GM18867 (cell line): ENCODE measurements at regions not wholly inside any gene's neighbourhood (a gene's known extent, or its start where the extent isn't known, plus 50 kb on each side); places are given as distances from the start of the nearest gene placed in this dataset.

Experiments
- ATAC-seq: cut with Tn5 transposase; IDR thresholded peaks from one replicate; pipeline ENCODE4 v1.9.1; 2021; ENCODE audit warnings: mild to moderate bottlenecking, moderate library complexity; ENCODE audit not compliant: unreplicated experiment

DNA sequence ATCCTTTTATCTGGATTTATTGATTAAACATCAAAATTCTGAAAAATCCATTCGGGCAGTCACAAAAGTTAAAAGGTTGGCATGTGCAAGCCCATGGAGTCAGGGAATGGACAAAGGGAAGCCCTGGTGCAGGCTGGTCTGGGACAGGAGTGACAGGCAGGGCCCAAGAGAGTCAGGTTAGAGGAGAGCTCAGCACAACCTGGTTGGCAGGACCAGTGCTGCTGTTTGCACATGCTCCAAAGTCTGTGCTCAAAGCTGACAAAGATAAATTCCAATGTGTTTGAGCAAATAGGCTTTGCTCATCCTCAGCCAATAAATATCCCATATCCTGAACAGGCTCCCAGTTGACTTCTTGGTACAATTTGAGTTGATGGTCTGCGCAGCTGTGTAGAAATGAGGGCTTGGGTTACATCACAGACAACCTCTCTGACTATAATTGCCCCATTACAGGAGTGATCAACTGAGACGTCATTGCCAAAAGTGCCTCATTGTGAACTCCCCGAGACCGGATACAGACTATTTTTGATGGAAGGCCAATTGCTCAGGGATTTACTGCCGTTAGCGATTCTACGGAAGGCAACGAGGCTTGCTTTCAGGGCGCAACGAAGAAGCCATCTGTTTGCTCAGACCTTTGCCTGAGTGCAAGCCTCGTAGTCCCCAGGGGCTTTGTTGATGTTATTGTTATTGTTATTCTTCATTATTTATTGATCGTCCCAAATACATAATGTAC is 1008.1 kb upstream of the TENM3 start:
- ATAC-seq = no peak

DNA sequence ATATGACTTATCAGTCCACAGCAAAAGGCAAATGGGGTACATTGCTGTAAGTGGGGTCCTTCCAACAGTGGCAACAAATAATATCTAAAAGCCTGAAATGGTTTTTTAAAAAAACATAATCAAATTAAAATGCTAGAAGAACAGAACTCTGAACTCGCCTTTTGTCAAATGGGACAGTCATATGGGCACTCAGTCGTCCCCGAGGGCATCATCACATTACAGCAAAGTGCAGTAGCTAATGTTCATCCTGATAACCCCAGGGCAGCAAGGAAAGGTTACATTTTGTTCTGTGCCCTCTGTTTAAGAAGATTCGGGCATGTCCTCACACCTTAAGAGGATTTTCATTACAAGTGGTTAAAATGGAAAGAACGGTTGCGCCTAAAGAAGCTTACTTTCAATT is 997.9 kb upstream of the TENM3 start:
- no peak for ATAC-seq

DNA sequence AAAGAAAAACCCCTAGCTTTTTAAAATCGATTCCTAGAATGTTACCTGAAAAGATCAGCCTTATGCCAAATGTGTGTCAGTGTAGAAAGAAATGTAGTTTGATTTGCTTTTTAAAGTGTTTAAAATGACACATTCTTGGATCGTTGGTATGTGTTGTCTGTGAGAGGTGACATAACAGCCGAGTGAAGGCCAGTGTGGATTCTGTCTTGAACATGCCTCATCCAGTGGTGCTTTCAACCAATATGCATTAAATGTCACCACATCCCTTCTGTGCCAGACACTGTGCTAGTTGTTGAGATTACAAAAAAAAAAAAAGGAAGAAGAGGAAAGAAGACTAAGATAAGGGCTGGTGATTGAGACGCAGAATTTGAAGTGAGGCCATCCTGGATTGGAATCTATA is 994.2 kb upstream of the TENM3 start:
- no peak for ATAC-seq

DNA sequence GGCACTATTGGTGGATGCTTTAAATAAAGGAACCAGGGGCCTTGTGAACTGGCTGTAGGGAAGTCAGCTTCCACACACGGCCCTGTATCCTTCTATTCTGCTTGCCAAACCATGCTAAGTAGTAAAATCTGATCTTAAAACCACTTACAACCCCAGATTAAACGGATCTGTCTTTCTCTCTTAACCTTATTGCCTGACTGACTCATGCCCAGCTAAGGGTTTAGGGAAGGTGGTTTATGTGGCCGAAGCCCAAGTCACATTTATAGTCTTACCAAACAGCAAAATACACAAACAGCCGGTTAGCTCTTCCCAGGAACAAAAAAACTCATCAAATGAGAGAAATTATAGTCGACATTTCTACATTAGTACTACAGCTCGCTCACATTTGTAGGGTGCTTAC is 988.4 kb upstream of the TENM3 start:
- no peak for ATAC-seq

DNA sequence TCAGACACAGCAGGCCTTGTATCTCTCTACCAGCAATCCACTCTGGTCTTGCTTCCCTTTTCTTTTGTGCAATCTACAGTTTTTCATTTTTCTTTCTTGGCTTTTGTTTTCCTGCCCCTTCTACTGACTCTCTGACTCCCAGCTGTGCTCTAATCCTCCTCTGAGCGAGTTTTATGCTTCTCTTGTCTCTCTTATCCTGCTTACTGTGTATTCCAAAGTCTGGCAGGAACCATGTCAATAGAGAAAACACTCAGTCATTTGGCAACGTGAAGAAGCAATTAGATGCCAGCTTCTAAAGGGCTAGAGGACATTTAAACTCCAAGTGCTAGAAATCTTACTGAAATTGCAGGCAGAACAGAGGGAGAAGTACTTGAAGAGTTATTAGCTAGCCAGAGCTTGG is 984.6 kb upstream of the TENM3 start:
- no peak for ATAC-seq

DNA sequence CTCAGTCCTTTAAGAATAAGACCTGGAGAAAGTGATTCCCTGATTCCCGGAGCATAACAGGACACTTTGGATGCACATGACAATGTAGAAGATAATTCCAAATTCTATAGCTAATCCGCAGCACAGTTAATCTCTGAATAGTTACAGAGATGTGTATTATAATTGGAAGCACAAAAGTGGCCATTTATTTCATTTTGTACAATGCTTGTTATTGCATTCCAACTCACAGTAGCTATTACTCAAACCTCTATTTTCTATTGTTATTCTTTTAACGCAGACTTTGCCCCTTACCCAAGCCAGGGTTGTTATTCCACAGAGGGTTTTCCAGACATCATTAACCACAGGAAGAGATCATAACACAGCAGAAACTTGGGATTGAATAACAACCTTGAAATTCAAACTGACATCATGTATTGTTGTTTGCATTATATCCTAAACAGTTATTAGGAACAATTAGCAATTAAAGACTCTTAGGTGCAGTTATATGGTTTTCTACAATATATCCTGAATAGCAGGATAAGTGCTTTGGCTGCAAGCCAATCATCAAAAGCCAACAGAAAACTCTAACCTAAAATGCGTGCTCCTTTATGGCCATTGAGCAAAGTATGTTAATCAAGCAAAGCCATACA is 984.0 kb upstream of the TENM3 start:
- ATAC-seq = no peak

DNA sequence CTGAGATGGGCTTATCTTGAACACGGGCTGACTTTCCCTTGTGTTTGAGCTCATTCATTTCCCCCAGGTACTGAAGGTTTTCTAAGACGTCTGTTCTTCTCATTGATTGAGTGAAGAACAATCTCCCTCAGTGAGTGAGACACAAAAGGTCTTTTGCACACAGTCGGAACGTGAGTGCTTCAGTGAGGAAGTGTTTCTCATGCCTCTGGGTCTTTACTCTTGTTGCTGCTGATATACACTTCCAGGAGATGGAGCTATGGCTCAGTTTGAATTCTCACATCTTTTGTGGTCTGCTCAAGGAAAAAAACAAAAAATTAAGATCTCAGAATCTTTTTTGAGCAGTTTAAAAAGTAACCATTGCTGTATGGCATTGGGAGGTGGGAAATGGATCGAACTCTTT is 981.9 kb upstream of the TENM3 start:
- ATAC-seq = no peak

DNA sequence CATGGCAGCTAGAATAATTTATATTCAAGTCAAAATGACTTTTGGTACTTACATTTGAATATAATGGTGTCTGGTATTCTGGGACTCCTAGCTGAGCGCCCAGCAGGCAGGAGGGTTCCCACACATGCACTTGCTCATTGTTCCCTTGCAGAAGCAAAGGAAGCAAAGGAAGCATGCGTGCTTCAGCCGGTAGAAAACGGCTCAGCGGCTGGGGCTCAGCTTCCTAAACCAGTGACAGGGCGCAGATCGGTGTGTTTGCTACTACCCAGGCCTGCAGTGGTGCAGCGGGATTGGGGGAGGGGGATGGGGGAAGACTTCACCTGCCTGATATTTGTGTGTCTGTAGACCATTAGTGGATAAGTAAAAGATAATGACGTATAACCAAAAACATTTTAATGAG is 978.3 kb upstream of the TENM3 start:
- ATAC-seq = no peak

DNA sequence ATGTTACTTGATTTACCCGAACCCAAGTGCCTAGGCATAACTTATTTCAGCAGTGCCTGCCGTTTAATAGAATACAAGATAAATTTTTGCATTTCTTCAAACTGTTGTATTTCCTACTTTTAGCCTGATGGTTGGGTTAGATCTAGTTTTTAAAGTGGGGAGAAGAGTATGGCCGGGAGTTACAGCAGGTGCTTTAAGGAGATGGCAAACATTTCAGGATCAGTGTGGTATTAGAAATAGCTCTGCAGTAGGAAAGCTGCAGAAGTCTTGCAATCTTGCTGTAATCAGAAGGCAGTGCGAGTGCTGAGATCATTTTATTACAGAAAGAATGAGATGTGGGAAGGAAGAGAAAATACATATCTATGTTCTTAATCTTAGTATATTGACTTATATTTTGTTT is 977.8 kb upstream of the TENM3 start:
- no peak for ATAC-seq

DNA sequence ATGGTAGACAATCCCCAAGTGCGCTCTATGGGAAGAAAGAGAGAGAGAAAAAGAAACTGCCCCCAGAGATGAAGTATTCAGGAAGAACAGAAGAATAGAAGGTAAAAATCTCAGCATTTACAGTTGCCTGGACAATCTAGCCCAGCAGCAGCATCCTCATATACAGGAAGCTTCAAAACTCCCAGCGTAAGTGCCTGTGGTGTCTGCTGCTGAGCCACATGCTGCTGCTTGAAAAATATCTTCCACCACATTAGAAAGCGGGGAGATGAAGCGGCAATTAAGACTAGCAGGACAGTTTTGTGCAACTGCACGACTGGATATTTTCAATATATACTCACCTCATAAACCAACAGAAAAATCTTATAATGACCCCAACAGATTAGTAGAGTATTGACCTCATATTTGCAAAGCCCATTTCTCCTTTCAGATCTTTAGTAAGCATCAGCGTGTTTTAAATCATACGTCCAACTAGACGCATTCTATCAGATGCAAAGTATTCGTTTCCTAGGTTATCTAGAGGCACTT is 972.0 kb upstream of the TENM3 start:
- no peak for ATAC-seq

DNA sequence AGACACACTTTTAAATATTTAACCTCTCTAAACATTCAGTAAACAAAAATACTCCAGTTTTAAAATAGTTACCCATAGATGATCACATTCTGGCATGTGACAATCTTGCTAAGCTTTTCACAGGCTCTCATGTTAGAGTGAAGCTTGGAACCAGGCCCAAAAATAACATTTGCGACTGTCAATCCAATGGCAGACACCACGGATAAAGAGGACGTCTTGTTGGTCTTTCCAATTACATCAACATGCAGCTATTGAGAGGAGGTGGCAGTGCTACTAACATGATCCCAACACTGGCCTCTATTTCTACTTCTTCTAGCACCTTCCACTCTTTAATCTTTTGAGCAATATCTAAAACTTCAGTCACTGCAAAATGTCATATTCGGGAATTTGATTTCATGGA is 970.8 kb upstream of the TENM3 start:
- no peak for ATAC-seq

DNA sequence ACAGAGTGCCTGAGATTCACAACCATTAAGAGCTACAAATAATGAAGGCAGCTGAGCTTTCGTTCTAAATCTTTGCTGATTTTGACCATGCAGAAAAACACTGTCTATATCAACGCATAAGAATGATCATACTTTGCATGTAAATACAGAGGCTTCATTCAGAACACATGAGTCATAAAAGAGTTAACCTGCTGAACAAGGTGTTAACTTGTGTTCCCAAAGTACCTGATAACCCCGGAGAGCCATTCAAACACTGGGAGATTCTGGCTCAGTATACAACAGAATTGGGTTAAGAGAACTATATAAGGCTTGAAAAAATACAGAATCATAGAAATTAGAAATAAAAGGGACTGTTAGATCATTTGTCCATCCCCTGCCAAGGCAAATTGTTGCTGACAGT is 964.3 kb upstream of the TENM3 start:
- ATAC-seq = no peak

DNA sequence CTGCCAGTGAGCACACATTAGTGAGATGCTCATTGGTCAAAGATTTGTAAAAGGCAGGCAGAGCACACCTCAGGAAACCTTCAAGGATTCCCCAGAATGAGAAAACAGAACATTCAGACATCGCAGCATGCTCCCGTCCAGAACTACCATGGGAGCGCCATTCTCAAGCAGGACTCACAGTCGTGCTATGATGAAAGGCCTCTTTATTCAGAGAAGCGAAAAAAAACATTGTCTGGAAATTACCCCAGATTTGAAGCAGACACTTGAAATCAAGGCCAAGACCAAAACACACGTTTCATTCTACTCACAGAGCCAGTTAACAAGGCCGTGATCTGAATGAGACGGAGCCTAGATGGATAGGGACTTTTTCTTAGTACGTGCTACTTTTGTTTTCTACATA is 961.8 kb upstream of the TENM3 start:
- no peak for ATAC-seq

DNA sequence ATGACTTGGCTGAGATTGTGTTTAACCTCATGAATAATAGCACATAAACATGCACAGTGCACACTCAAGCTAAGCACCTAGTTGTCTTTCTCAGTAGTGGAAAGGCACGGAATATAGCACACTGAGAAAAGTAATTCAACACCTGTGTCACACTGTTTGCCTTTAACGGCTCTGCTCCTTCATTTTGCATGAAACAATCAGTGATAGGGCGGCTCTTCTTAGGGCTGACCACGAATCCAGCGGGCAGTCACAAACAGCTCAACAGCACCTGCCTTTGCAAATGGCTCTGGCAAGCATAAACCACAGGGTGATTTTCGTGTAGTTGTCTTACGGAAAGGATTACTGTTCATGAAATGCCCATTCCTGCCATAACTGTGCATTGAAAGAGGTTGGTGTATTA is 954.0 kb upstream of the TENM3 start:
- ATAC-seq = no peak

DNA sequence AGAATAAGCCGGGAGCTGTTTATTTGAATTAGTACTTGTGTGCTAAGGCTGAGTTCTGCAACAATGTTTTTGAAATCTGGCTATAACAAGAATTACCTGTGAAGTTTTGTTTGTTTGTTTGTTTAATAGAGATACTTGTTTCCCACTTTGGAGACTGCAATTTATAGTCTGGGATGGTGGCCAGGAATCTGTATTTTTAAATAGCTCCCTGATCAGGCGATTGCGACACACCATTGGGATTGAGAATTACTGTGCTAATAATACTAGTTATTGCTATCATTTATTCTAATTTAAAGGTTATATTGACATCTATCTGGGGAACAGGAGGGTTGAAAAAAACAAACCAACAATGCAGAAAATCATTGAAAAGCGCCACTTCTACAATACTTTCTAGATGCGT is 951.6 kb upstream of the TENM3 start:
- ATAC-seq = no peak

DNA sequence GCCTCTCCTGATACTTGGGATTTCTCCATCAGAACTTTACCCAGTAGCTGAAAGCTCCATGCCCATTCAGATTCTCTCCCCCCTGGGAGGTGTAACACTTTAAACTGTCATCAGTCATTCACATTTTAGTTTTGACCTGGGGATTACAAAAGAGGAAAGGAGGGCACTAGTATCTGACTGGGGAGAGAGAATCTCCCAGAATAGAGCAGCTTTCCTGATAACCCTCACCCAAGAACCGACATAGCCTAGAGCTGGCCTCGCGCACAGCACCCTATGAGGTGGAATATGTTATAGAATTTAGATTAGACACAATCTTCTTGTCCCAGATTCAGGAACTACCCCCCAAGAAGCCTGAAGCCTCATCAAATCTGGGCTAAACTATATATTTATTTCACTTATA is 950.2 kb upstream of the TENM3 start:
- ATAC-seq = no peak

DNA sequence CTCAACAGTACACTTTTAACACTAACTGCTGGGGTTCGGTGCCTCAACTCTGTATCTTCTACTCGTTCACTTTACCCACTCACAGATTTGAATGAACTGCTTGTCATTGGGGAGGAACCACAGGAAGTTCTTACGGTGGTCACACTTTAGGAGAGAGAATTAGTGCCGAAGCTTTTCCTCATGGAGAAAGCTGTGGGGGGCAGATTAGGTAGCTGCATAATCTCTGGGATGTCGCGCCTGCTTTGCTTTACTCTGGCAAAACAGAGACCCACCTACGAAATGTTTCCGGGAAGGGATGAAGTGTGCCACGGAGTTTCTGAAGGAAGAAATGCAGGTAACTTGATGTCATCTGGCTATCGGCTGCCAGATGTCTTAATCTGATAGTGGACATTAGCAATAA is 949.7 kb upstream of the TENM3 start:
- ATAC-seq = no peak

DNA sequence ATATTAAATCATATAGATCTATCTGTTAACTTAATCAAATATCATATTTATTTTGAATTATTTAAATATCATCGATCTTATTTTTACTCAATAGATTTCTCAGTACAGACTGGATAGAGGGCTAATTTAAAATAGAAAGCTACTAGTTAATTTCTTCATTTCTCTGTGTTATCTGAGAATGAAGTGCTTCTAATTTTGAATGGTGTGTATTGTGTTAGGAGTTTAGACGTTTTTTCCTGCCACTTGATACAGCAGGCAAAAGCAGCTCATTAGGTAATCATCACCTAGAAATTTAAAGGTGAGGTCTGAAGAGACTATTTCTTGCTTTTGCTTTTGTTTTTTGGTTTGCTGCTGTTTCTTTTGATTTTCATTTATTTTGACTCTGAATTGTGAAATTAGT is 948.8 kb upstream of the TENM3 start:
- no peak for ATAC-seq

DNA sequence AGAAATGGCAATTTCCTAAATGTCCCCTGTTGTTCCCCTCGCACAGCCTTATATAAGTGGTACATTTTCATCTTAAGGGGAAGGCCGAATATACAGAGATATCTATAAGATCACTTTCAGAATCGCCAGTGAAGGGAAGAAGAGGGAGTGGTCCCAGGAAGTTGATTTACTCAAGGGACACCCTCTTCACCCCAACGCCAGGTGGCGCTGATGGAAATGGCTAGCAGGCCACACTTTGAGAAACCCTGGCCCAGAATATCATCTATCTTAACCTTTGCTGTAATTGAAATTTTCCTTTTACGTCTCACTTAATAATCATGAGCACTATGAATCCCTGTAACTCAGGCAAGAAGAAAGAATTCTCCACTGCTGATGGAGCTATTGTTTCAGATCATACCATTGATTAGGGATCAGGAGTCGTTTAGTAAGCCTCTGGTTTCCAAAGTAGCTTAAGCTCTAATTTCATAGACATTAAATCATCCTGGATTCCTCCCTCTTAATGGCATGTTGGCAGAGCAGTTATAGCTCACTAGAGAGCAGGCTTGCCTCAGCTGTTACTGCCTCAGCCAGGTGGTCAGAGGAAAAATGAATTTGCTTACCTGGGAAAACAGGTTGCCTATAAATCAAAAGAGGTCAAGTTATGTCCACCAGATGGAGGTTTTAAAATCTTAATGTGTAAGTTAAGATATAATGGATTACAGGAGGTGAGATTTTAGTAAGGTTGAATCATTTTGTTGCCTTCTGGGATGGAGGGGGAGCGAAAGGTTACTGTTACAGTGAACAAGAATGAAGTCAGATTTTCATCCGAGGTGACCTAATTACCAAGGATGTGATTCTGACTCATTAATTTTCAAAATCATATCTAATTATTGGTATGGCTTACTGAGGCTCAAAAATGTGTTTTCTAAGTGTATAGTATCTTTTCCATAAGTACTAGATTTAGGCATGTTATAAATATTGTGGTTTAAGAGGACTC is 941.2 kb upstream of the TENM3 start:
- peak; percentile 95 for ATAC-seq

DNA sequence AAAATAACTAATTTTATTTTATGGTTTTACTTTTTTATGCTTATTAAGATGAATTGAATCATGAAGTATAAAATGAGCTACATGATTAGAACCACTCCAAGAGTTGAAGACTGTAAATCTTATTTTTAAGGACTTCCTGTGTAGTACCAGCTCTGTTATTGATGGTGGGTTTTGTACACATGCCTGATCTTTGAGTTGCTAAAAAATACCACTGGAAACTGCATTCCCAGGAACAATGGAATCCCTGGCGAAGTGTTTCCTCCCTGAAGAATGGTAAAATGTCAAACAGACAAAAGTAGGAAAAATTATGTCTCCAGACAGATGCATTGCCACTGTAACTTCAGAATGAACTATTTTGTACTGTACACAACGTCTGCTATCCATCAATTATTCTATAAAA is 935.4 kb upstream of the TENM3 start:
- no peak for ATAC-seq

DNA sequence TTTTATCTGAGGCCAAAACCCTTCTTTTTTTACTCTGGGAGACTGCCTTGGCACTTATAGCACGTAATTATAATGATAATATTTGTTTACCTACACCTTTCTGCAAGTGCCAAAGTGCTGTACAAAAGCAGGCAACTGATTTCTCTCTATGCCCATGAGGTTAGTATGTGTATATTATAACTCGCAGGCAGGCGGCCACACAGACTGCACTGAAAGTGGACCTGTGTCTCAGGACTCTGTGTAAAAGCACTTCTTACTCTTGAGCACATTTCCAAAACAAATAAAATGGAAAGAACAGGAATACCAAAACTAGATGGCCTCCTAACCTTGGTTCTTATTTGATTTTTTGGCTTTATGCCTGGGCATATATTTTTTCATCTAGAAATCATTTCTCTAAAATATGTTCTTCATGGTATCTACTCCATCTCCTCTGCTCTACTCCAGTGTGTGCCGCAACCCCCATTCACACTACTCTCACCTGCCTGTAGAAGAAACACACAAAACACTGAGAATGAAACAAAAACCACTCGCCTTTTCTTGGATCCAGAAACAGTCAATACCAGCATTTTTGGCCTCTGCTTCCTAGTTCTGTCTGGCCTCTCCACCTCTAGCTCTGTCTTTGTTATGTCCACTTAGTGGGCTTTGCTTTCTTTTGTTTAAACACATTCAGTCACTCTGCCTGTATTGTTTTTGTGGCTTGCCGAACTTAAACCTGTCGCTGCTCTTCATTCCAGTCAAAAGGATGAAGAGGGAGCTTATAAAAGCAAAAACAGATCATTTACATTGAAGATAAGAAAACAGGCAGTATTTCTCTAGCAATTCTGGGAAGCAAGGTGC is 934.5 kb upstream of the TENM3 start:
- no peak for ATAC-seq
